Panc1 (cell line): ENCODE measurements at regions not wholly inside any gene's neighbourhood (a gene's known extent, or its start where the extent isn't known, plus 50 kb on each side); places are given as distances from the start of the nearest gene placed in this dataset.

Experiments used
- ATAC-seq: fragments of 200-7000 bp; cut with Tn5 transposase; 2 replicates; pipeline ENCODE4 v1.9.1; 2020; ENCODE audit warnings: mild to moderate bottlenecking, moderate library complexity
- BruUV-seq: library from RNA; stranded (reverse); fragments of 400-500 nt; replicated peaks from 2 replicates; lab custom pipeline; 2021; lab: Mats Ljungman, UMichigan
- CTCF ChIA-PET: fragments of 300-600 bp; sonication (Branson Sonifier 250); formaldehyde crosslinking; loops from one replicate; lab custom pipeline; 2022; ENCODE audit warnings: antibody characterized with exemption; lab: Charles Lee
- POLR2A ChIA-PET: fragments of 300-600 bp; sonication (Branson Sonifier 250); formaldehyde crosslinking; loops from one replicate; lab custom pipeline; 2022; ENCODE audit warnings: antibody characterized with exemption; lab: Charles Lee
- DNase-seq: peaks from one replicate; pipeline ENCODE4 v3.0.0-alpha.2; 2010; ENCODE audit warnings: low read depth, low spot score
- H3K27ac ChIP-seq: 2 replicates; pipeline ENCODE4 v1.5.1; 2011; ENCODE audit warnings: mild to moderate bottlenecking, low read length, inconsistent platforms
- H3K27me3 ChIP-seq: fragments of 200-500 bp; sonication (Bioruptor generic); 2 replicates; pipeline ENCODE4 v1.6.0; 2014; ENCODE audit warnings: low read length, inconsistent platforms; ENCODE audit not compliant: control insufficient read depth, insufficient read depth
- H3K36me3 ChIP-seq: fragments of 200-500 bp; sonication (Bioruptor generic); 2 replicates; pipeline ENCODE4 v1.5.1; 2014; ENCODE audit warnings: inconsistent platforms, mild to moderate bottlenecking, low read length, moderate library complexity; ENCODE audit not compliant: control insufficient read depth, insufficient read depth
- H3K4me1 ChIP-seq: 2 replicates; pipeline ENCODE4 v1.5.1; 2011; ENCODE audit warnings: inconsistent platforms, mild to moderate bottlenecking, low read length, moderate library complexity; ENCODE audit not compliant: control insufficient read depth, insufficient read depth
- H3K4me3 ChIP-seq, 2 experiments: 2 replicates each; pipeline ENCODE4 v1.5.1; 2011 to 2012; ENCODE audit warnings: low read depth in 2 of 2, low read length in 2 of 2, mild to moderate bottlenecking in 2 of 2, inconsistent platforms in 1 of 2, moderate library complexity in 1 of 2
- H3K9me3 ChIP-seq: fragments of 200-500 bp; sonication (Bioruptor generic); 2 replicates; pipeline ENCODE4 v1.5.1; 2014; ENCODE audit warnings: low read depth, mild to moderate bottlenecking, inconsistent platforms, low read length, moderate library complexity; ENCODE audit not compliant: control insufficient read depth, insufficient read depth
- POLR2AphosphoS5 ChIP-seq: IDR thresholded peaks from 2 replicates; pipeline ENCODE4 v1.6.1; 2012; ENCODE audit warnings: mild to moderate bottlenecking, low read depth, low read length, moderate library complexity
- SIN3A ChIP-seq: IDR thresholded peaks from 2 replicates; pipeline ENCODE4 v1.6.1; 2012; ENCODE audit warnings: low read depth, mild to moderate bottlenecking, low read length, moderate library complexity, borderline replicate concordance; ENCODE audit not compliant: insufficient read depth
- in situ Hi-C: cut with HindIII; loops from 2 replicates; pipeline ENCODE4 v1.10.0; 2016; ENCODE audit warnings: low sequenced_read_pairs, low pct_unique_long_range_greater_than_20kb
- intact Hi-C: fragments of 100-400 bp; cut with micrococcal nuclease; formaldehyde crosslinking; loops from one replicate; pipeline ENCODE4 v1.10.0; 2022; ENCODE audit not compliant: unreplicated experiment
- TF ChIP-seq, protein P1 (sequence below), 2 experiments: IDR thresholded peaks; 2 replicates each; pipeline ENCODE4 v1.6.1; 2011 to 2012; ENCODE audit warnings: low read depth in 2 of 2, control low read depth in 1 of 2, low read length in 1 of 2, mild to moderate bottlenecking in 1 of 2, moderate library complexity in 1 of 2; ENCODE audit not compliant: insufficient read depth in 1 of 2
- TF ChIP-seq, protein P2 (sequence below): fragments of 450-650 bp; IDR thresholded peaks from 2 replicates; pipeline ENCODE4 v1.5.1; 2017; ENCODE audit warnings: mild to moderate bottlenecking

DNA sequence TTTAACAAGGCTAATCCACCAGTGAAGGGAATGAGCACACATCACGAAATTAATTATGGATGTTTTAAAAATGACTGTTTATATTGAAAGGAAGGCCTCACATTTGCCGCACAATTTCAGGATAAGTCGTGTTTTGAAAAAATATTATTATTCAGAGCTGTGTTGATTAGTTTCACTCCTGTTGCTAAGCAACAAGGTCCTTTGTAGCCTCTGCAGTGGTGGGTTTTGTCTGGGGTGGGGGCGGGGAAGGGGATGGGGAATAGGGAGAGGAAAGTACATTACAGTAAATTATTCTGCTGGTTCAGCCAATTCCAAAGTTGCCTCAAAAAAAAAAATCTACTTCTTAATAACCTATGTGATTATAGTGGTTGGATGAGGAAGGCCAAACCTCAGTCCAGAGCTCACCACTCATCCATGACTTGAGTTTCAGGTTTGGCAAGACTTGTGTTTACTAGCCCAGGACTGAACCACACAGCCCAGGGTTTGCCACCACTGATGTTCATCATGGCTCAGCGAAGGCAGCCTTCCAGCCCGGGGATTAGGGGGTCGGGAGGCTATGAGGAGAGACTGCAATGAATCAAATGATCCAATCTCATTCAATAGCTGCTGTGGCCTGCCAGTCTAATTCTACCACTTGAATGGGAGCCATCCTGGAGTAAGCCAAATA lies 162.5 kb upstream of the ATP6AP2 start:
- TF ChIP-seq, protein P1, sequence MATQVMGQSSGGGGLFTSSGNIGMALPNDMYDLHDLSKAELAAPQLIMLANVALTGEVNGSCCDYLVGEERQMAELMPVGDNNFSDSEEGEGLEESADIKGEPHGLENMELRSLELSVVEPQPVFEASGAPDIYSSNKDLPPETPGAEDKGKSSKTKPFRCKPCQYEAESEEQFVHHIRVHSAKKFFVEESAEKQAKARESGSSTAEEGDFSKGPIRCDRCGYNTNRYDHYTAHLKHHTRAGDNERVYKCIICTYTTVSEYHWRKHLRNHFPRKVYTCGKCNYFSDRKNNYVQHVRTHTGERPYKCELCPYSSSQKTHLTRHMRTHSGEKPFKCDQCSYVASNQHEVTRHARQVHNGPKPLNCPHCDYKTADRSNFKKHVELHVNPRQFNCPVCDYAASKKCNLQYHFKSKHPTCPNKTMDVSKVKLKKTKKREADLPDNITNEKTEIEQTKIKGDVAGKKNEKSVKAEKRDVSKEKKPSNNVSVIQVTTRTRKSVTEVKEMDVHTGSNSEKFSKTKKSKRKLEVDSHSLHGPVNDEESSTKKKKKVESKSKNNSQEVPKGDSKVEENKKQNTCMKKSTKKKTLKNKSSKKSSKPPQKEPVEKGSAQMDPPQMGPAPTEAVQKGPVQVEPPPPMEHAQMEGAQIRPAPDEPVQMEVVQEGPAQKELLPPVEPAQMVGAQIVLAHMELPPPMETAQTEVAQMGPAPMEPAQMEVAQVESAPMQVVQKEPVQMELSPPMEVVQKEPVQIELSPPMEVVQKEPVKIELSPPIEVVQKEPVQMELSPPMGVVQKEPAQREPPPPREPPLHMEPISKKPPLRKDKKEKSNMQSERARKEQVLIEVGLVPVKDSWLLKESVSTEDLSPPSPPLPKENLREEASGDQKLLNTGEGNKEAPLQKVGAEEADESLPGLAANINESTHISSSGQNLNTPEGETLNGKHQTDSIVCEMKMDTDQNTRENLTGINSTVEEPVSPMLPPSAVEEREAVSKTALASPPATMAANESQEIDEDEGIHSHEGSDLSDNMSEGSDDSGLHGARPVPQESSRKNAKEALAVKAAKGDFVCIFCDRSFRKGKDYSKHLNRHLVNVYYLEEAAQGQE (IDR thresholded peaks at IDR 0.05; ENCODE audit: insufficient read depth in 1 of 2, low read depth in 2 of 2, low read length in 1 of 2): no peak
- TF ChIP-seq, protein P2, sequence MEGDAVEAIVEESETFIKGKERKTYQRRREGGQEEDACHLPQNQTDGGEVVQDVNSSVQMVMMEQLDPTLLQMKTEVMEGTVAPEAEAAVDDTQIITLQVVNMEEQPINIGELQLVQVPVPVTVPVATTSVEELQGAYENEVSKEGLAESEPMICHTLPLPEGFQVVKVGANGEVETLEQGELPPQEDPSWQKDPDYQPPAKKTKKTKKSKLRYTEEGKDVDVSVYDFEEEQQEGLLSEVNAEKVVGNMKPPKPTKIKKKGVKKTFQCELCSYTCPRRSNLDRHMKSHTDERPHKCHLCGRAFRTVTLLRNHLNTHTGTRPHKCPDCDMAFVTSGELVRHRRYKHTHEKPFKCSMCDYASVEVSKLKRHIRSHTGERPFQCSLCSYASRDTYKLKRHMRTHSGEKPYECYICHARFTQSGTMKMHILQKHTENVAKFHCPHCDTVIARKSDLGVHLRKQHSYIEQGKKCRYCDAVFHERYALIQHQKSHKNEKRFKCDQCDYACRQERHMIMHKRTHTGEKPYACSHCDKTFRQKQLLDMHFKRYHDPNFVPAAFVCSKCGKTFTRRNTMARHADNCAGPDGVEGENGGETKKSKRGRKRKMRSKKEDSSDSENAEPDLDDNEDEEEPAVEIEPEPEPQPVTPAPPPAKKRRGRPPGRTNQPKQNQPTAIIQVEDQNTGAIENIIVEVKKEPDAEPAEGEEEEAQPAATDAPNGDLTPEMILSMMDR: no peak
- DNase-seq (no peak), ATAC-seq (no peak)
- ChIA-PET CTCF (no interaction called here), POLR2A (no interaction called here)
- Histone ChIP-seq H3K4me1 (no peaks in the 10 kb centered on the region), H3K9me3 (no peaks in the 10 kb centered on the region), H3K4me3 (no peak overlapping the region), H3K27ac (no peak overlapping the region), H3K27me3 (no peaks in the 10 kb centered on the region), H3K36me3 (no peaks in the 10 kb centered on the region)
- in situ Hi-C loops: no loop called here
- no TSS peak for BruUV-seq
- intact Hi-C loops: no loop called here

DNA sequence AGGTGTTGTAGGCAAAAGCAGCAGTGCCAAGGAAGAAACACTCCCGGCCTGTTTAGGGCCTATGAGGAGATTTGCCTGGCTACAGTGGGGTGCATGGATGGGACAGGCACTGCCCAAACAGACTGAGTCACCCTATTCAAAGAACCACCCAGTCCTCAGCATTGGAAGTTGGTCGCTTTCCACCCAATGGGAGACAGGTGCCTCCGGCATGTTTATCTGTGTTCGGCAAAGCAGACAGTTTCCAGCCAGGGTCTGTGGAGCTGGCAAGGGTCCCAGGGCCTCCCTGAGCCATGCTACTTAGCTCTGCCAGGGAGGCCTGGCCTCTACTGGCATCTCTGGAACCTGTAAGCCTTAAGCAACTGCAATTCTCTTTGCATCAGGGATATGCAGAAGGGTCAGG lies 165.1 kb upstream of the ATP6AP2 start:
- Histone ChIP-seq H3K4me1 (no peaks in the 10 kb centered on the region), H3K4me3 (no peak overlapping the region), H3K36me3 (no peaks in the 10 kb centered on the region), H3K27me3 (no peaks in the 10 kb centered on the region), H3K27ac (no peak overlapping the region), H3K9me3 (no peaks in the 10 kb centered on the region)
- ATAC-seq (no peak), DNase-seq (no peak)
- intact Hi-C loops (no loop called here), in situ Hi-C loops (no loop called here)
- BruUV-seq: no TSS peak
- TF ChIP-seq POLR2AphosphoS5: no peak
- TF ChIP-seq, protein P1 (IDR thresholded peaks at IDR 0.05; ENCODE audit: insufficient read depth in 1 of 2, low read depth in 2 of 2, low read length in 1 of 2): no peak
- TF ChIP-seq SIN3A: no peak
- POLR2A ChIA-PET: no interaction called here
- CTCF ChIA-PET: no interaction called here
